ENCODE measurements at regions not wholly inside any gene's neighbourhood (a gene's known extent, or its start where the extent isn't known, plus 50 kb on each side); places are given as distances from the start of the nearest gene placed in this dataset.

GRCh38 chr13:85473144-85473543, 326.1 kb downstream of the SLITRK6 start:
- no peak for ATAC-seq
- no peak for DNase-seq
- no peaks in the 10 kb centered on the region for H3K27me3 ChIP-seq (ENCODE audit: insufficient read depth in 3 of 3, low read length in 2 of 3)
- intact Hi-C loops (cut with DNase I): no loop called here
- WGBS, 3 donors: 72 to 87% (median 79%) methylated on average over 2 of the region's 2 CpGs
- H3K4me3 ChIP-seq: no peak overlapping the region
- H3K4me1 ChIP-seq: no peaks in the 10 kb centered on the region
- TF ChIP-seq CTCF (IDR thresholded peaks at IDR 0.05): no peak
- no peak overlapping the region for H3K27ac ChIP-seq
- H3K36me3 ChIP-seq (ENCODE audit: insufficient read depth in 1 of 2, low read depth in 1 of 2): no peaks in the 10 kb centered on the region
- H3K9me3 ChIP-seq: no peaks in the 10 kb centered on the region

- H3K4me1 ChIP-seq: no peaks in the 10 kb centered on the region
- intact Hi-C loops (cut with DNase I): no loop called here
- no peaks in the 10 kb centered on the region for H3K27me3 ChIP-seq (ENCODE audit: insufficient read depth in 3 of 3, low read length in 2 of 3)
- no peaks in the 10 kb centered on the region for H3K36me3 ChIP-seq (ENCODE audit: insufficient read depth in 1 of 2, low read depth in 1 of 2)
- TF ChIP-seq CTCF (IDR thresholded peaks at IDR 0.05): no peak
- no peak overlapping the region for H3K27ac ChIP-seq
- H3K4me3 ChIP-seq: no peak overlapping the region
- no peaks in the 10 kb centered on the region for H3K9me3 ChIP-seq
- WGBS, 3 donors: 43 to 63% (median 55%) methylated on average over 1 of the region's 1 CpG
- DNase-seq: no peak
- no peak for ATAC-seq
Observed at GRCh38 chr13:85469320-85469719, 329.9 kb downstream of the SLITRK6 start.

GRCh38 chr13:85462792-85463425, 336.3 kb downstream of the SLITRK6 start:
- Histone ChIP-seq H3K4me1 (no peaks in the 10 kb centered on the region), H3K4me3 (no peak overlapping the region), H3K27ac (no peak overlapping the region), H3K36me3 (ENCODE audit: insufficient read depth in 1 of 2, low read depth in 1 of 2) (no peaks in the 10 kb centered on the region), H3K9me3 (no peaks in the 10 kb centered on the region), H3K27me3 (ENCODE audit: insufficient read depth in 3 of 3, low read length in 2 of 3) (no peaks in the 10 kb centered on the region)
- WGBS, 3 donors: 75 to 80% (median 79%) methylated on average over 3 of the region's 3 CpGs
- intact Hi-C loops (cut with DNase I): no loop called here
- TF ChIP-seq CTCF (IDR thresholded peaks at IDR 0.05): no peak
- no peak for ATAC-seq
- DNase-seq: no peak

GRCh38 chr13:85461621-85462020, 337.6 kb downstream of the SLITRK6 start:
- intact Hi-C loops (cut with DNase I): no loop called here
- TF ChIP-seq CTCF (IDR thresholded peaks at IDR 0.05): no peak
- no peaks in the 10 kb centered on the region for H3K36me3 ChIP-seq (ENCODE audit: insufficient read depth in 1 of 2, low read depth in 1 of 2)
- ATAC-seq (no peak), DNase-seq (no peak)
- H3K4me3 ChIP-seq: no peak overlapping the region
- no peaks in the 10 kb centered on the region for H3K4me1 ChIP-seq
- no peak overlapping the region for H3K27ac ChIP-seq
- WGBS, 3 donors: 21 to 42% (median 23%) methylated on average over 1 of the region's 1 CpG
- H3K27me3 ChIP-seq (ENCODE audit: insufficient read depth in 3 of 3, low read length in 2 of 3): no peaks in the 10 kb centered on the region
- no peaks in the 10 kb centered on the region for H3K9me3 ChIP-seq

- Histone ChIP-seq H3K36me3 (ENCODE audit: insufficient read depth in 1 of 2, low read depth in 1 of 2) (no peaks in the 10 kb centered on the region), H3K4me1 (no peaks in the 10 kb centered on the region), H3K9me3 (no peaks in the 10 kb centered on the region), H3K27ac (no peak overlapping the region), H3K4me3 (no peak overlapping the region), H3K27me3 (ENCODE audit: insufficient read depth in 3 of 3, low read length in 2 of 3) (no peaks in the 10 kb centered on the region)
- ATAC-seq (no peak), DNase-seq (no peak)
- intact Hi-C loops (cut with DNase I): no loop called here
- no peak for TF ChIP-seq CTCF (IDR thresholded peaks at IDR 0.05)
Observed at GRCh38 chr13:85445534-85445933, 353.7 kb downstream of the SLITRK6 start.
